Thoracic aorta (tissue), 2 donors: ENCODE measurements at regions not wholly inside any gene's neighbourhood (a gene's known extent, or its start where the extent isn't known, plus 50 kb on each side); places are given as distances from the start of the nearest gene placed in this dataset.

Source experiments
- ATAC-seq: fragments of 150-250 bp; one replicate; pipeline ENCODE4 v1.8.0; 2017; ENCODE audit warnings: low read depth; ENCODE audit not compliant: insufficient number of reproducible peaks, low FRiP score
- DNase-seq: peaks from one replicate; pipeline ENCODE4 v3.0.0-alpha.2; 2020; ENCODE audit warnings: low spot score
- H3K27ac ChIP-seq, 2 donors: fragments of 200-600 bp; sonication (generic); 1 replicate in 1 of 2; 2 replicates in 1 of 2; pipeline ENCODE4 v1.5.1; 2016; ENCODE audit warnings: mild to moderate bottlenecking in 2 of 2, moderate library complexity in 2 of 2
- H3K27me3 ChIP-seq: fragments of 200-600 bp; sonication (generic); replicated peaks from 2 replicates; pipeline ENCODE4 v1.6.0; 2016; ENCODE audit warnings: mild to moderate bottlenecking; ENCODE audit not compliant: insufficient read depth
- H3K36me3 ChIP-seq: fragments of 200-600 bp; sonication (generic); one replicate; pipeline ENCODE4 v1.5.1; 2016
- H3K4me1 ChIP-seq, 2 donors: fragments of 200-600 bp; sonication (generic); 1 replicate in 1 of 2; 2 replicates in 1 of 2; pipeline versions ENCODE4 v1.5.1 to v1.6.0; 2016; ENCODE audit warnings: low read depth in 2 of 2, mild to moderate bottlenecking in 1 of 2; ENCODE audit not compliant: control insufficient read depth in 1 of 2
- H3K4me3 ChIP-seq: fragments of 200-600 bp; sonication (generic); 2 replicates; pipeline ENCODE4 v1.5.1; 2016; ENCODE audit warnings: mild to moderate bottlenecking
- H3K9me3 ChIP-seq: fragments of 200-600 bp; sonication (generic); 2 replicates; pipeline ENCODE4 v1.5.1; 2016
- CTCF ChIP-seq: fragments of 200-600 bp; sonication (generic); IDR thresholded peaks from one replicate; pipeline ENCODE4 v1.5.1; 2019; ENCODE audit warnings: antibody characterized with exemption

- Histone ChIP-seq H3K4me1 (peaks cover 0 to 9% of the 10 kb centered on the region in 2 donors), H3K27me3 (no peaks in the 10 kb centered on the region), H3K36me3 (no peaks in the 10 kb centered on the region), H3K9me3 (no peaks in the 10 kb centered on the region), H3K4me3 (no peak overlapping the region), H3K27ac (no peak overlapping the region)
- TF ChIP-seq CTCF: no peak
- DNase-seq: no peak
- no peak for ATAC-seq
Measured at GRCh38 chr12:87349681-87350080, 679.5 kb downstream of the C12orf50 start.

GRCh38 chr12:87348071-87348470, 681.1 kb downstream of the C12orf50 start:
- Histone ChIP-seq H3K9me3 (no peaks in the 10 kb centered on the region), H3K27me3 (no peaks in the 10 kb centered on the region), H3K4me3 (no peak overlapping the region), H3K36me3 (no peaks in the 10 kb centered on the region), H3K27ac (no peak overlapping the region), H3K4me1 (peaks cover 0 to 9% of the 10 kb centered on the region in 2 donors)
- DNase-seq (no peak), ATAC-seq (no peak)
- no peak for TF ChIP-seq CTCF

GRCh38 chr12:87344699-87345098, 684.5 kb downstream of the C12orf50 start:
- H3K9me3 ChIP-seq: no peaks in the 10 kb centered on the region
- peaks cover 0 to 8% of the 10 kb centered on the region in 2 donors for H3K4me1 ChIP-seq
- H3K27ac ChIP-seq: no peak overlapping the region
- H3K4me3 ChIP-seq: no peak overlapping the region
- no peaks in the 10 kb centered on the region for H3K27me3 ChIP-seq
- no peak for TF ChIP-seq CTCF
- ATAC-seq (no peak), DNase-seq (no peak)
- H3K36me3 ChIP-seq: no peaks in the 10 kb centered on the region

- Histone ChIP-seq H3K27me3 (no peaks in the 10 kb centered on the region), H3K4me3 (no peak overlapping the region), H3K36me3 (no peaks in the 10 kb centered on the region), H3K9me3 (no peaks in the 10 kb centered on the region), H3K27ac (no peak overlapping the region), H3K4me1 (no peaks in the 10 kb centered on the region)
- no peak for DNase-seq
- TF ChIP-seq CTCF: no peak
- no peak for ATAC-seq
Measured at GRCh38 chr12:87338681-87339080, 690.5 kb downstream of the C12orf50 start.

- Histone ChIP-seq H3K27ac (no peak overlapping the region), H3K4me1 (no peaks in the 10 kb centered on the region)
- no peak for ATAC-seq
Measured at GRCh38 chr12:87336814-87337336, 692.3 kb downstream of the C12orf50 start.

More at GRCh38 chr12:87336814-87337336, 692.3 kb downstream of the C12orf50 start:
- no peak for TF ChIP-seq CTCF
- no peak for DNase-seq
- no peak overlapping the region for H3K4me3 ChIP-seq
- H3K27me3 ChIP-seq: no peaks in the 10 kb centered on the region
- no peaks in the 10 kb centered on the region for H3K36me3 ChIP-seq
- no peaks in the 10 kb centered on the region for H3K9me3 ChIP-seq
